Heart right ventricle (tissue), 16 donors: ENCODE measurements at regions not wholly inside any gene's neighbourhood (a gene's known extent, or its start where the extent isn't known, plus 50 kb on each side); places are given as distances from the start of the nearest gene placed in this dataset.

Experiments used
- ATAC-seq, 8 donors: fragments of 200-7000 bp; cut with Tn5 transposase; one replicate each; pipeline ENCODE4 v1.9.1; 2020; ENCODE audit warnings: mild to moderate bottlenecking in 8 of 8, moderate library complexity in 8 of 8, moderate number of reproducible peaks in 1 of 8
- DNase-seq, 2 donors: peaks; one replicate each; pipeline ENCODE4 v3.0.0-alpha.2; 2020
- H3K27ac ChIP-seq, 10 donors: fragments of 200-600 bp; sonication (generic) in 2 of 10; one replicate each; pipeline versions ENCODE4 v1.5.0 to v1.8.0; 2020 to 2022; ENCODE audit warnings: mild to moderate bottlenecking in 3 of 10
- H3K27me3 ChIP-seq, 7 donors: fragments of 200-600 bp; one replicate each; pipeline ENCODE4 v1.8.0; 2021 to 2022; ENCODE audit warnings: mild to moderate bottlenecking in 2 of 7
- H3K36me3 ChIP-seq, 9 donors: fragments of 200-600 bp; sonication (generic) in 1 of 9; one replicate each; pipeline versions ENCODE4 v1.5.0 to v1.8.0; 2020 to 2022; ENCODE audit warnings: mild to moderate bottlenecking in 2 of 9
- H3K4me1 ChIP-seq, 9 donors: fragments of 200-600 bp; sonication (generic) in 1 of 9; one replicate each; pipeline versions ENCODE4 v1.5.0 to v1.8.0; 2020 to 2022; ENCODE audit warnings: mild to moderate bottlenecking in 4 of 9
- H3K4me3 ChIP-seq, 10 donors: fragments of 200-600 bp; sonication (generic) in 2 of 10; one replicate each; pipeline versions ENCODE4 v1.5.0 to v1.8.0; 2020 to 2022; ENCODE audit warnings: mild to moderate bottlenecking in 7 of 10, moderate library complexity in 2 of 10
- H3K9me3 ChIP-seq, 11 donors: fragments of 200-600 bp in 10 of 11; sonication (generic) in 2 of 11; one replicate each; pipeline versions ENCODE4 v1.5.0 to v1.8.0; 2013 to 2022; ENCODE audit warnings: mild to moderate bottlenecking in 2 of 11, control low read depth in 1 of 11, moderate library complexity in 1 of 11
- WGBS, 2 donors: extraction: QIAGEN DNeasy Blood & Tissue Kit; methylation state at CpG; one replicate each; pipeline ENCODE4 v1.1.7; 2013; ENCODE audit warnings: inconsistent platforms in 1 of 2; 5-methylcytosine and 5-hydroxymethylcytosine counted together
- intact Hi-C, 10 donors: fragments of 100-400 bp; cut with DNase I; formaldehyde crosslinking; loops; one replicate each; pipeline versions ENCODE4 v1.11.1 to v1.14.2; 2022
- TF ChIP-seq, protein P1 (sequence below), 9 donors: fragments of 200-600 bp; sonication (generic) in 2 of 9; IDR thresholded peaks; one replicate each; pipeline versions ENCODE4 v1.5.0 to v1.8.0; 2021 to 2022; ENCODE audit warnings: antibody characterized with exemption in 9 of 9, mild to moderate bottlenecking in 5 of 9, moderate library complexity in 1 of 9
- donor health status: Arrhythmogenic right ventricular cardiomyopathy.
- donor health status: ischemic (EF 13 %, LVEDD 7.1; RV severe dilation, severe dysfunction).
- donor health status: healthy with polysubstance abuse.
- donor health status: DM: no; HTN: yes; CAD: no.
- donor health status: DM: no; HTN: no; CAD: no.
- donor health status: ischemic (EF 25% LVEDD 6.9; RV normal size, moderate dysfunction).
- donor health status: ischemic (EF 25% LVEDD 5.7; RV mildly dilated, moderate dysfunction).
- donor health status: healthy.
- donor health status: DM: yes; HTN: yes; CAD: no.
- donor health status: Ischemic cardiomyopathy.
- donor health status: ischemic (EF 35%, LVEDD 5.7; RV mildly dilated, moderate dysfunction).
- donor health status: nonischemic (EF 11% LVEDD 7.7; RV severe dilation, severe dysfunction).
- donor health status: DM: yes; HTN: yes; CAD: no.
- donor health status: PGD.
- donor health status: ischemic (EF 29% LVEDD 5.4; RV normal size, mild dysfunction).
- donor health status: nonischemic (EF 23%, LVEDD 6.1; RV moderate dilation, normal function).

DNA sequence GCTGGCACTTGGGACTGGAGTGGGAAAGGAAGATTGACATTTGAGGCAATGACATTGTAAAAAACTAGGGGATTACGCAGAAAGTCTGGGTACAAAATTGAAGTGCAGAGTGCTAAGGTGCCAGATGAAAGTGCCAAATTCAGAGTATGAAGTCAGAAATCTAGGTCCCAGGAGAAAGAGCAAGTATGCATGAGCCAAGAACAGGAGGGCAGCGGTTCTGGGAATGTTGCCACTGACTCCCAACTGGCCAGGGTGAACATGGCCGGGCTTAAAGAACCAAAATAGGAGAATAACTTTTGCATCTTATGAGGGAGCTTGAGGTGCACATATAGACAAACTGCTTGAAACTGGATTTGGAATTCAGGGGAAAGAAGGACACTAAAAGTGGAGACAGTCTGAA, 495.8 kb upstream of the KLF12 start:
- intact Hi-C loops, result no loop called here
- 53 to 63% methylated on average over 3 of the region's 3 CpGs for WGBS, 2 donors
- no peaks in the 10 kb centered on the region for H3K27me3 ChIP-seq
- DNase-seq (no peak), ATAC-seq (no peak)
- no peaks in the 10 kb centered on the region for H3K4me1 ChIP-seq
- H3K9me3 ChIP-seq, result peaks cover 0 to 13% (median 0%) of the 10 kb centered on the region in 11 donors
- H3K4me3 ChIP-seq, result no peak overlapping the region
- H3K36me3 ChIP-seq, result no peaks in the 10 kb centered on the region
- no peak overlapping the region for H3K27ac ChIP-seq
- TF ChIP-seq, protein P1, sequence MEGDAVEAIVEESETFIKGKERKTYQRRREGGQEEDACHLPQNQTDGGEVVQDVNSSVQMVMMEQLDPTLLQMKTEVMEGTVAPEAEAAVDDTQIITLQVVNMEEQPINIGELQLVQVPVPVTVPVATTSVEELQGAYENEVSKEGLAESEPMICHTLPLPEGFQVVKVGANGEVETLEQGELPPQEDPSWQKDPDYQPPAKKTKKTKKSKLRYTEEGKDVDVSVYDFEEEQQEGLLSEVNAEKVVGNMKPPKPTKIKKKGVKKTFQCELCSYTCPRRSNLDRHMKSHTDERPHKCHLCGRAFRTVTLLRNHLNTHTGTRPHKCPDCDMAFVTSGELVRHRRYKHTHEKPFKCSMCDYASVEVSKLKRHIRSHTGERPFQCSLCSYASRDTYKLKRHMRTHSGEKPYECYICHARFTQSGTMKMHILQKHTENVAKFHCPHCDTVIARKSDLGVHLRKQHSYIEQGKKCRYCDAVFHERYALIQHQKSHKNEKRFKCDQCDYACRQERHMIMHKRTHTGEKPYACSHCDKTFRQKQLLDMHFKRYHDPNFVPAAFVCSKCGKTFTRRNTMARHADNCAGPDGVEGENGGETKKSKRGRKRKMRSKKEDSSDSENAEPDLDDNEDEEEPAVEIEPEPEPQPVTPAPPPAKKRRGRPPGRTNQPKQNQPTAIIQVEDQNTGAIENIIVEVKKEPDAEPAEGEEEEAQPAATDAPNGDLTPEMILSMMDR (IDR thresholded peaks at IDR 0.05), result no peak

GRCh38 chr13:74625541-74625940, 491.3 kb upstream of the KLF12 start:
- no peaks in the 10 kb centered on the region for H3K27me3 ChIP-seq
- 85 to 86% methylated on average over 1 of the region's 1 CpG for WGBS, 2 donors

DNA sequence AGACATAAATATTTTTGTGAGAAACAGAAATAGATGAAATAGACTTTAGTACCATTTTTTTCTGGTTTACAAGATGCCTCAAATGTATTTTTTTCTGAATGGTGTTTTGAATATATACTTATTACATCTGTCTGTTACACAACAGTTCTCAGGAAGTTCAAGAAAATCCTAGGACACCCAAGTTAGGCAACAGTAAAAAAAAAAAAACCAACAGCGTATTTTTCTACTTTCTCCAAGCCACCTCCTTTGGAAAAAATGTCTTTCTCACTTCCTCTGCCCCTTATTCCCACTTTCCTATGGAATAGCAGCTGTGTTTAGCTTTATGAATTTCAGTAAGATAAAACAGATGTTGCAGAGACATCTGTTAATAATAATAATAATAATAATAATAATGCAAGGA, 489.6 kb upstream of the KLF12 start:
- intact Hi-C loops, result no loop called here
- no peak for ATAC-seq
- H3K4me3 ChIP-seq, result no peak overlapping the region
- H3K36me3 ChIP-seq, result no peaks in the 10 kb centered on the region
- no peaks in the 10 kb centered on the region for H3K27me3 ChIP-seq
- TF ChIP-seq, protein P1 (IDR thresholded peaks at IDR 0.05), result no peak
- no peaks in the 10 kb centered on the region for H3K4me1 ChIP-seq
- no peak for DNase-seq
- WGBS, 2 donors, result 61 to 75% methylated on average over 1 of the region's 1 CpG
- peaks cover 0 to under 1% (median 0%) of the 10 kb centered on the region in 11 donors for H3K9me3 ChIP-seq
- H3K27ac ChIP-seq, result no peak overlapping the region

More at GRCh38 chr13:74625541-74625940, 491.3 kb upstream of the KLF12 start:
- TF ChIP-seq, protein P1 (IDR thresholded peaks at IDR 0.05), result no peak
- Histone ChIP-seq H3K4me3 (no peak overlapping the region), H3K9me3 (peaks cover 0 to 11% (median 0%) of the 10 kb centered on the region in 11 donors), H3K36me3 (no peaks in the 10 kb centered on the region), H3K4me1 (no peaks in the 10 kb centered on the region), H3K27ac (no peak overlapping the region)
- intact Hi-C loops, result no loop called here
- no peak for DNase-seq
- no peak for ATAC-seq

GRCh38 chr13:74622284-74622683, 488.1 kb upstream of the KLF12 start:
- WGBS, 2 donors, result 63 to 65% methylated on average over 1 of the region's 1 CpG
- intact Hi-C loops, result no loop called here
- TF ChIP-seq, protein P1 (IDR thresholded peaks at IDR 0.05), result no peak

More at GRCh38 chr13:74622284-74622683, 488.1 kb upstream of the KLF12 start:
- no peaks in the 10 kb centered on the region for H3K27me3 ChIP-seq
- no peak for ATAC-seq
- peaks cover 0 to 6% (median 0%) of the 10 kb centered on the region in 11 donors for H3K9me3 ChIP-seq
- no peak overlapping the region for H3K4me3 ChIP-seq
- no peaks in the 10 kb centered on the region for H3K4me1 ChIP-seq
- no peak for DNase-seq
- no peaks in the 10 kb centered on the region for H3K36me3 ChIP-seq
- H3K27ac ChIP-seq, result no peak overlapping the region
